ENCODE measurements at regions not wholly inside any gene's neighbourhood (a gene's known extent, or its start where the extent isn't known, plus 50 kb on each side); places are given as distances from the start of the nearest gene placed in this dataset.

DNA sequence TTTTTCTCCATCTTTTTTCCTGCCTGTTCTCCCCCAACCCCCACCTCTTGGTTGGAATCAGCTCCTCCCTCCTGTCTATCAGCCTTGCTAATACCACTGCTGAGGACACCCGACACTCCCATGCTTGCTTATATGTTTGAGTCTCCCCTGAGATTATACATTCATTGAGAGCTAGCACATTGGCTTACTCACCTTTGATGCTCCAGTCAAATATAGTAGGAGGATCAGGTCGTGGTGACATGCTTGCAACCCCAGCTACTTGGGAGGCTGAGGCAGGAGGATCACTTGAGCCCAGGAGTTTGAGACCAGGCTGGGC lies 91.5 kb upstream of the CCBE1 start:
- TF ChIP-seq, protein P1, sequence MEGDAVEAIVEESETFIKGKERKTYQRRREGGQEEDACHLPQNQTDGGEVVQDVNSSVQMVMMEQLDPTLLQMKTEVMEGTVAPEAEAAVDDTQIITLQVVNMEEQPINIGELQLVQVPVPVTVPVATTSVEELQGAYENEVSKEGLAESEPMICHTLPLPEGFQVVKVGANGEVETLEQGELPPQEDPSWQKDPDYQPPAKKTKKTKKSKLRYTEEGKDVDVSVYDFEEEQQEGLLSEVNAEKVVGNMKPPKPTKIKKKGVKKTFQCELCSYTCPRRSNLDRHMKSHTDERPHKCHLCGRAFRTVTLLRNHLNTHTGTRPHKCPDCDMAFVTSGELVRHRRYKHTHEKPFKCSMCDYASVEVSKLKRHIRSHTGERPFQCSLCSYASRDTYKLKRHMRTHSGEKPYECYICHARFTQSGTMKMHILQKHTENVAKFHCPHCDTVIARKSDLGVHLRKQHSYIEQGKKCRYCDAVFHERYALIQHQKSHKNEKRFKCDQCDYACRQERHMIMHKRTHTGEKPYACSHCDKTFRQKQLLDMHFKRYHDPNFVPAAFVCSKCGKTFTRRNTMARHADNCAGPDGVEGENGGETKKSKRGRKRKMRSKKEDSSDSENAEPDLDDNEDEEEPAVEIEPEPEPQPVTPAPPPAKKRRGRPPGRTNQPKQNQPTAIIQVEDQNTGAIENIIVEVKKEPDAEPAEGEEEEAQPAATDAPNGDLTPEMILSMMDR (IDR thresholded peaks at IDR 0.05) = no peak
- TF ChIP-seq POLR2A (IDR thresholded peaks at IDR 0.05) = no peak

Data from lower leg skin (tissue), 3 donors.